ENCODE measurements at regions not wholly inside any gene's neighbourhood (a gene's known extent, or its start where the extent isn't known, plus 50 kb on each side); places are given as distances from the start of the nearest gene placed in this dataset.

- ATAC-seq = peak; percentile 53; the same call in 1 of the 2 replicates
- intact Hi-C loops (cut with micrococcal nuclease; ENCODE audit: unreplicated experiment) (no loop called here), in situ Hi-C loops (cut with HindIII; ENCODE audit: low pct_unique_long_range_greater_than_20kb, low sequenced_read_pairs) (no loop called here)
- no peak for DNase-seq (ENCODE audit: low read depth, low spot score)
- Histone ChIP-seq H3K36me3 (ENCODE audit: control insufficient read depth, insufficient read depth, low read length) (no peaks in the 10 kb centered on the region), H3K27me3 (ENCODE audit: control insufficient read depth, insufficient read depth, low read length) (no peaks in the 10 kb centered on the region), H3K4me1 (ENCODE audit: control insufficient read depth, insufficient read depth, low read length) (no peaks in the 10 kb centered on the region; the same call in 1 of the 2 replicates), H3K9me3 (ENCODE audit: control insufficient read depth, insufficient read depth, low read depth, low read length) (no peaks in the 10 kb centered on the region), H3K4me3 (ENCODE audit: low read depth in 2 of 2, low read length in 2 of 2) (peak overlapping the region in 1 of 2 experiments; percentile 11; a peak in 1 of 4 replicates), H3K27ac (ENCODE audit: low read length) (peak overlapping the region; percentile 29; the same call in 1 of the 2 replicates)
- BruUV-seq (replicated peaks) = no TSS peak
- TF ChIP-seq POLR2AphosphoS5 (IDR thresholded peaks at IDR 0.05; ENCODE audit: low read depth, low read length) = no peak
- TF ChIP-seq SIN3A (IDR thresholded peaks at IDR 0.05; ENCODE audit: borderline replicate concordance, insufficient read depth, low read depth, low read length) = no peak
- TF ChIP-seq TCF7L2 (IDR thresholded peaks at IDR 0.05; ENCODE audit: low read depth, low read length) = no peak
- TF ChIP-seq CTCF (IDR thresholded peaks at IDR 0.05) = no peak
- TF ChIP-seq REST (IDR thresholded peaks at IDR 0.05; ENCODE audit: insufficient read depth in 1 of 2, low read depth in 2 of 2, low read length in 1 of 2) = no peak
- CTCF ChIA-PET = no interaction called here
- POLR2A ChIA-PET = no interaction called here
These were observed 2320.1 kb downstream of the ARAP2 start for GRCh38 chr4:33924239-33924638.

- no peaks in the 10 kb centered on the region for H3K9me3 ChIP-seq (ENCODE audit: control insufficient read depth, insufficient read depth, low read depth, low read length)
- no peaks in the 10 kb centered on the region; the same call in 1 of the 2 replicates for H3K4me1 ChIP-seq (ENCODE audit: control insufficient read depth, insufficient read depth, low read length)
- DNase-seq (ENCODE audit: low read depth, low spot score) (no peak), ATAC-seq (no peak)
- H3K27me3 ChIP-seq (ENCODE audit: control insufficient read depth, insufficient read depth, low read length) = no peaks in the 10 kb centered on the region
- in situ Hi-C loops (cut with HindIII; ENCODE audit: low pct_unique_long_range_greater_than_20kb, low sequenced_read_pairs) (no loop called here), intact Hi-C loops (cut with micrococcal nuclease; ENCODE audit: unreplicated experiment) (no loop called here)
- TF ChIP-seq TCF7L2 (IDR thresholded peaks at IDR 0.05; ENCODE audit: low read depth, low read length) (no peak), CTCF (IDR thresholded peaks at IDR 0.05) (no peak), REST (IDR thresholded peaks at IDR 0.05; ENCODE audit: insufficient read depth in 1 of 2, low read depth in 2 of 2, low read length in 1 of 2) (no peak), POLR2AphosphoS5 (IDR thresholded peaks at IDR 0.05; ENCODE audit: low read depth, low read length) (no peak), SIN3A (IDR thresholded peaks at IDR 0.05; ENCODE audit: borderline replicate concordance, insufficient read depth, low read depth, low read length) (no peak)
- no TSS peak for BruUV-seq (replicated peaks)
- H3K36me3 ChIP-seq (ENCODE audit: control insufficient read depth, insufficient read depth, low read length) = no peaks in the 10 kb centered on the region
- ChIA-PET CTCF (no interaction called here), POLR2A (no interaction called here)
- H3K4me3 ChIP-seq (ENCODE audit: low read depth in 2 of 2, low read length in 2 of 2) = no peak overlapping the region
- H3K27ac ChIP-seq (ENCODE audit: low read length) = no peak overlapping the region; the same call in 1 of the 2 replicates
These were observed 2319.5 kb downstream of the ARAP2 start for GRCh38 chr4:33924811-33925210.

Data from Panc1 (cell line).